Common myeloid progenitor, CD34-positive (primary cell): ENCODE measurements at regions not wholly inside any gene's neighbourhood (a gene's known extent, or its start where the extent isn't known, plus 50 kb on each side); places are given as distances from the start of the nearest gene placed in this dataset.
A peak's percentile ranks its signal among the peaks of the same experiment; 100 is the strongest.
"Not testable (repeated sequence)": the region's sequence is repeated elsewhere in the genome, so short reads cannot be mapped to it uniquely, and the experiment has no call there.

Source experiments
- CTCF ChIA-PET: fragments of 350-600 bp; sonication (Branson Sonifier 250); formaldehyde crosslinking; loops from one replicate; lab custom pipeline; 2021; ENCODE audit warnings: antibody characterized with exemption; lab: Charles Lee
- POLR2A ChIA-PET: fragments of 350-600 bp; sonication (Branson Sonifier 250); formaldehyde crosslinking; loops from one replicate; lab custom pipeline; 2021; ENCODE audit warnings: antibody characterized with exemption; lab: Charles Lee
- DNase-seq, 3 donors: peaks; one replicate each; pipeline versions ENCODE4 v3.0.0 to v3.0.0-alpha.2; 2013
- H3K27ac ChIP-seq, 2 experiments: 1 replicate in 1 of 2; 2 replicates in 1 of 2; pipeline ENCODE4 v1.7.0; 2013; ENCODE audit warnings: inconsistent platforms in 2 of 2, low read length in 2 of 2, mild to moderate bottlenecking in 2 of 2, low read depth in 1 of 2, moderate library complexity in 1 of 2; ENCODE audit not compliant: severe bottlenecking in 2 of 2, insufficient read depth in 1 of 2, poor library complexity in 1 of 2
- H3K27me3 ChIP-seq, 5 experiments: replicated peaks in 2 of 5; 1 replicate in 3 of 5; 2 replicates in 2 of 5; pipeline versions ENCODE4 v1.6.1 to v1.7.0; 2013; ENCODE audit warnings: low read length in 4 of 5, mild to moderate bottlenecking in 2 of 5, moderate library complexity in 2 of 5, inconsistent platforms in 1 of 5; ENCODE audit not compliant: insufficient read depth in 5 of 5, control insufficient read depth in 4 of 5
- H3K36me3 ChIP-seq, 4 experiments: 1 replicate in 2 of 4; 2 replicates in 2 of 4; pipeline versions ENCODE4 v1.6.1 to v1.7.0; 2013; ENCODE audit warnings: low read length in 3 of 4, control low read depth in 1 of 4, mild to moderate bottlenecking in 1 of 4; ENCODE audit not compliant: control insufficient read depth in 4 of 4, insufficient read depth in 4 of 4
- H3K4me1 ChIP-seq, 4 experiments: 1 replicate in 3 of 4; 2 replicates in 1 of 4; pipeline versions ENCODE4 v1.6.1 to v1.7.1; 2013; ENCODE audit warnings: low read length in 3 of 4, mild to moderate bottlenecking in 3 of 4, control low read depth in 1 of 4, inconsistent platforms in 1 of 4, moderate library complexity in 1 of 4; ENCODE audit not compliant: control insufficient read depth in 4 of 4, insufficient read depth in 4 of 4; ENCODE audit errors: control extremely low read depth in 1 of 4
- H3K4me3 ChIP-seq, 7 experiments: 1 replicate in 4 of 7; 2 replicates in 3 of 7; pipeline versions ENCODE4 v1.5.1 to v1.7.0; 2013; ENCODE audit warnings: mild to moderate bottlenecking in 7 of 7, low read length in 6 of 7, moderate library complexity in 6 of 7, inconsistent platforms in 2 of 7, low read depth in 2 of 7, control low read depth in 1 of 7; ENCODE audit not compliant: insufficient read depth in 4 of 7, control insufficient read depth in 1 of 7; ENCODE audit errors: extremely low read depth in 1 of 7
- H3K9me3 ChIP-seq, 5 experiments: 1 replicate in 4 of 5; 2 replicates in 1 of 5; pipeline versions ENCODE4 v1.6.1 to v1.7.1; 2013; ENCODE audit warnings: low read length in 4 of 5, mild to moderate bottlenecking in 2 of 5, inconsistent platforms in 1 of 5, low read depth in 1 of 5, moderate library complexity in 1 of 5; ENCODE audit not compliant: control insufficient read depth in 4 of 5, insufficient read depth in 2 of 5; ENCODE audit errors: control extremely low read depth in 1 of 5
- WGBS: methylation state at CpG from one replicate; pipeline ENCODE4 v1.1.5; 2013; ENCODE audit not compliant: insufficient coverage; 5-methylcytosine and 5-hydroxymethylcytosine counted together

- Histone ChIP-seq H3K9me3 (no peaks in the 10 kb centered on the region), H3K36me3 (no peaks in the 10 kb centered on the region), H3K4me3 (no peak overlapping the region), H3K27ac (no peak overlapping the region), H3K27me3 (peaks cover 0 to 10% (median 3%) of the 10 kb centered on the region in 5 experiments), H3K4me1 (peaks cover 0 to 2% (median 0%) of the 10 kb centered on the region in 4 experiments)
- no peak for DNase-seq
- POLR2A ChIA-PET, result no interaction called here
- CTCF ChIA-PET, result interaction anchor here (1.3 kb wide), 1 partner anchor 13 kb away, joined by 4 read pairs; no protein-coding TSS in a partner anchor
- WGBS, result 92% methylated on average over 2 of the region's 4 CpGs
Measured at GRCh38 chr14:106396999-106397398, 870.6 kb downstream of the TMEM121 start.

- WGBS, result 78% methylated on average over 26 of the region's 42 CpGs
Measured at GRCh38 chr14:106398931-106399331, 872.5 kb downstream of the TMEM121 start.

GRCh38 chr14:106401316-106401715, 874.9 kb downstream of the TMEM121 start:
- POLR2A ChIA-PET, H3K4me1 ChIP-seq, H3K27ac ChIP-seq, H3K4me3 ChIP-seq, H3K27me3 ChIP-seq, DNase-seq, H3K9me3 ChIP-seq, H3K36me3 ChIP-seq: not testable (repeated sequence)
- 76% methylated on average over 9 of the region's 46 CpGs for WGBS
- CTCF ChIA-PET, result interaction anchor here (0.6 kb wide), 1 partner anchor 9 kb away, joined by 3 read pairs; no protein-coding TSS in a partner anchor

More at GRCh38 chr14:106398931-106399331, 872.5 kb downstream of the TMEM121 start:
- H3K27me3 ChIP-seq, result peaks cover 0 to 10% (median 3%) of the 10 kb centered on the region in 5 experiments
- H3K4me3 ChIP-seq, POLR2A ChIA-PET, H3K9me3 ChIP-seq, DNase-seq, CTCF ChIA-PET, H3K27ac ChIP-seq, H3K36me3 ChIP-seq, H3K4me1 ChIP-seq: not testable (repeated sequence)

GRCh38 chr14:106410229-106410628, 883.8 kb downstream of the TMEM121 start:
- H3K9me3 ChIP-seq, H3K27ac ChIP-seq, H3K4me3 ChIP-seq, DNase-seq, H3K36me3 ChIP-seq, POLR2A ChIA-PET, H3K4me1 ChIP-seq, H3K27me3 ChIP-seq: not testable (repeated sequence)
- CTCF ChIA-PET, result interaction anchor here (1.6 to 3.1 kb wide), 2 partner anchors 11 to 13 kb away, joined by 4 to 25 read pairs; no protein-coding TSS in a partner anchor
- WGBS, result 42% methylated on average over 5 of the region's 9 CpGs

GRCh38 chr14:106414464-106414863, 888.1 kb downstream of the TMEM121 start:
- Histone ChIP-seq H3K27me3 (no peaks in the 10 kb centered on the region), H3K36me3 (no peaks in the 10 kb centered on the region), H3K9me3 (peaks cover 0 to 9% (median 0%) of the 10 kb centered on the region in 5 experiments), H3K4me3 (no peak overlapping the region), H3K4me1 (peaks cover 0 to 8% (median 4%) of the 10 kb centered on the region in 4 experiments), H3K27ac (no peak overlapping the region)
- WGBS, result no CpG with 5 or more reads among the region's 1 CpG
- no peak for DNase-seq
- CTCF ChIA-PET, result no interaction called here
- POLR2A ChIA-PET, result no interaction called here

GRCh38 chr14:106417224-106418049, 891.1 kb downstream of the TMEM121 start:
- WGBS, result 81% methylated on average over 11 of the region's 13 CpGs
- Histone ChIP-seq H3K9me3 (peaks cover 0 to 9% (median 0%) of the 10 kb centered on the region in 5 experiments), H3K27ac (no peak overlapping the region), H3K4me3 (no peak overlapping the region), H3K27me3 (no peaks in the 10 kb centered on the region), H3K36me3 (no peaks in the 10 kb centered on the region), H3K4me1 (peaks cover 0 to 12% (median 9%) of the 10 kb centered on the region in 4 experiments)
- ChIA-PET POLR2A (interaction anchor here (1.2 kb wide), 1 partner anchor 144 kb away, joined by 3 read pairs; no protein-coding TSS in a partner anchor), CTCF (interaction anchor here (0.6 to 6.6 kb wide), 42 partner anchors 9 to 385 kb away, joined by 3 to 30 read pairs (median 3); no protein-coding TSS in a partner anchor)
- peak; percentile 92 to 95 (median 93) for DNase-seq
